ENCODE measurements at regions not wholly inside any gene's neighbourhood (a gene's known extent, or its start where the extent isn't known, plus 50 kb on each side); places are given as distances from the start of the nearest gene placed in this dataset.
A peak's percentile ranks its signal among the peaks of the same experiment; 100 is the strongest.

- no peaks in the 10 kb centered on the region for H3K23me2 ChIP-seq (ENCODE audit: low read depth, low read length)
- H3K56ac ChIP-seq (replicated peaks; ENCODE audit: insufficient read length, low read depth, low read length), result no peak overlapping the region
- H3K9me3 ChIP-seq (ENCODE audit: insufficient read depth in 2 of 2, low read depth in 1 of 2, low read length in 1 of 2), result no peaks in the 10 kb centered on the region
- H2BK20ac ChIP-seq (ENCODE audit: low read length), result no peak overlapping the region
- H3K23ac ChIP-seq (ENCODE audit: insufficient read length), result no peak overlapping the region
- no peak overlapping the region for H4K91ac ChIP-seq (replicated peaks; ENCODE audit: insufficient read length, low read length)
- ChIA-PET CTCF (ENCODE audit: partially characterized antibody) (no interaction called here), POLR2A (ENCODE audit: partially characterized antibody) (no interaction called here)
- H3K18ac ChIP-seq (ENCODE audit: extremely low read depth, low read length), result no peak overlapping the region
- H2BK5ac ChIP-seq (ENCODE audit: low read depth, low read length), result no peak overlapping the region
- H3K4ac ChIP-seq (replicated peaks; ENCODE audit: insufficient read length, low read depth, low read length), result peak overlapping the region; percentile 53
- H2BK15ac ChIP-seq (ENCODE audit: low read length), result no peak overlapping the region
- H3K27ac ChIP-seq (ENCODE audit: low read depth, low read length), result no peak overlapping the region
- no peak overlapping the region for H4K8ac ChIP-seq (ENCODE audit: extremely low read depth, insufficient read depth, low read length)
- no peak for FAIRE-seq
- no peaks in the 10 kb centered on the region for H3K79me2 ChIP-seq (ENCODE audit: control insufficient read depth in 1 of 2, insufficient read depth in 2 of 2, low read length in 2 of 2)
- no peaks in the 10 kb centered on the region for H3K79me1 ChIP-seq (ENCODE audit: low read depth, low read length)
- H3K27me3 ChIP-seq (replicated peaks in 1 of 4; ENCODE audit: control insufficient read depth in 3 of 4, extremely low read depth in 1 of 4, insufficient read depth in 3 of 4, low read length in 3 of 4), result no peaks in the 10 kb centered on the region
- no peak overlapping the region for H3K14ac ChIP-seq (ENCODE audit: insufficient read length)
- H2BK120ac ChIP-seq (replicated peaks; ENCODE audit: low read depth, low read length), result no peak overlapping the region
- no peak overlapping the region for H4K5ac ChIP-seq (ENCODE audit: insufficient read length, low read depth, low read length)
- peak overlapping the region; percentile 20; the same call in 1 of the 2 replicates for H2AFZ ChIP-seq (ENCODE audit: low read length)
- no peak overlapping the region for H3K4me2 ChIP-seq (ENCODE audit: insufficient read depth in 1 of 2, low read depth in 2 of 2, low read length in 2 of 2)
- DNase-seq (ENCODE audit: low read depth in 1 of 2, low spot score in 2 of 2), result no peak
- 92% methylated on average over 4 of the region's 4 CpGs; no CpG with 5 or more reads in 1 of the 2 experiments for WGBS, 2 experiments (ENCODE audit: extremely low coverage in 1 of 2, insufficient coverage in 1 of 2, insufficient read length in 1 of 2, insufficient replicate concordance in 2 of 2, low coverage in 1 of 2, low lambda C conversion rate in 2 of 2, missing lambda C conversion rate in 1 of 2)
- H4K20me1 ChIP-seq (replicated peaks in 1 of 2; ENCODE audit: control insufficient read depth in 1 of 2, insufficient read depth in 2 of 2, low read length in 2 of 2), result no peaks in the 10 kb centered on the region
- H3K4me1 ChIP-seq (replicated peaks in 1 of 4; ENCODE audit: control insufficient read depth in 3 of 4, insufficient read depth in 4 of 4, low read length in 3 of 4), result no peaks in the 10 kb centered on the region; a peak in 1 of 7 replicates
- H3K9ac ChIP-seq (replicated peaks in 1 of 4; ENCODE audit: extremely low read depth in 1 of 4, low read depth in 3 of 4, low read length in 3 of 4), result no peak overlapping the region
- no peak overlapping the region for H2AK5ac ChIP-seq (ENCODE audit: low read depth, low read length)
- no peaks in the 10 kb centered on the region for H3K36me3 ChIP-seq (ENCODE audit: control insufficient read depth in 2 of 4, insufficient read depth in 4 of 4, low read length in 3 of 4)
- H2BK12ac ChIP-seq (ENCODE audit: low read depth, low read length), result no peak overlapping the region
- no peak overlapping the region for H3K4me3 ChIP-seq (ENCODE audit: extremely low read depth in 1 of 4, insufficient read depth in 2 of 4, low read depth in 3 of 4, low read length in 4 of 4)
- TF ChIP-seq CREB1 (IDR thresholded peaks at IDR 0.05) (no peak), NANOG (IDR thresholded peaks at IDR 0.05; ENCODE audit: insufficient read depth, low read depth, low read length, poor library complexity, severe bottlenecking) (no peak), TAF7 (optimal IDR thresholded peaks at IDR 0.05; ENCODE audit: borderline replicate concordance, low read depth, low read length) (no peak), RBBP5 (IDR thresholded peaks at IDR 0.05; ENCODE audit: borderline replicate concordance, low read depth, low read length) (no peak), SUZ12 (IDR thresholded peaks at IDR 0.05; ENCODE audit: low read length) (no peak), CTCF (IDR thresholded peaks at IDR 0.05; ENCODE audit: control extremely low read depth in 1 of 3, insufficient read depth in 1 of 3, low read depth in 1 of 3, low read length in 3 of 3) (no peak), PHF8 (conservative IDR thresholded peaks at IDR 0.05; ENCODE audit: low read depth, low read length) (no peak), POLR2AphosphoS5 (IDR thresholded peaks at IDR 0.05; ENCODE audit: low read depth, low read length) (no peak)
These were observed 160.3 kb upstream of the CDH19 start for GRCh38 chr18:66764230-66764629.

All from H1 (cell line).